ENCODE measurements at regions not wholly inside any gene's neighbourhood (a gene's known extent, or its start where the extent isn't known, plus 50 kb on each side); places are given as distances from the start of the nearest gene placed in this dataset.

- intact Hi-C loops (cut with DNase I): no loop called here
- DNase-seq (ENCODE audit: low spot score): no peak
Measured at GRCh38 chr4:136328131-136328530, 1204.2 kb downstream of the PCDH18 start.

- no peak for DNase-seq (ENCODE audit: low spot score)
- intact Hi-C loops (cut with DNase I): no loop called here
Measured at GRCh38 chr4:136320465-136320813, 1211.9 kb downstream of the PCDH18 start.

GRCh38 chr4:136319789-136320464, 1212.4 kb downstream of the PCDH18 start:
- no peak for DNase-seq (ENCODE audit: low spot score)
- intact Hi-C loops (cut with DNase I): no loop called here

GRCh38 chr4:136316961-136317360, 1215.3 kb downstream of the PCDH18 start:
- DNase-seq (ENCODE audit: low spot score): no peak

GRCh38 chr4:136314686-136315085, 1217.6 kb downstream of the PCDH18 start:
- no peak for DNase-seq (ENCODE audit: low spot score)
- intact Hi-C loops (cut with DNase I): no loop called here

More at GRCh38 chr4:136316961-136317360, 1215.3 kb downstream of the PCDH18 start:
- intact Hi-C loops (cut with DNase I): no loop called here

GRCh38 chr4:136311774-136312173, 1220.5 kb downstream of the PCDH18 start:
- no peak for DNase-seq (ENCODE audit: low spot score)
- intact Hi-C loops (cut with DNase I): no loop called here

GRCh38 chr4:136307765-136308164, 1224.5 kb downstream of the PCDH18 start:
- intact Hi-C loops (cut with DNase I): no loop called here

GRCh38 chr4:136306361-136306760, 1225.9 kb downstream of the PCDH18 start:
- intact Hi-C loops (cut with DNase I): no loop called here
- DNase-seq (ENCODE audit: low spot score): no peak

More at GRCh38 chr4:136307765-136308164, 1224.5 kb downstream of the PCDH18 start:
- DNase-seq (ENCODE audit: low spot score): no peak

- no peak for DNase-seq (ENCODE audit: low spot score)
- intact Hi-C loops (cut with DNase I): no loop called here
Measured at GRCh38 chr4:136302566-136302965, 1229.7 kb downstream of the PCDH18 start.

GRCh38 chr4:136301749-136302495, 1230.4 kb downstream of the PCDH18 start:
- DNase-seq (ENCODE audit: low spot score): no peak
- intact Hi-C loops (cut with DNase I): no loop called here

- intact Hi-C loops (cut with DNase I): no loop called here
- DNase-seq (ENCODE audit: low spot score): no peak
Measured at GRCh38 chr4:136283977-136284376, 1248.3 kb downstream of the PCDH18 start.

GRCh38 chr4:136281889-136282288, 1250.4 kb downstream of the PCDH18 start:
- intact Hi-C loops (cut with DNase I): no loop called here
- no peak for DNase-seq (ENCODE audit: low spot score)

GRCh38 chr4:136281307-136281706, 1251.0 kb downstream of the PCDH18 start:
- intact Hi-C loops (cut with DNase I): no loop called here
- no peak for DNase-seq (ENCODE audit: low spot score)

- intact Hi-C loops (cut with DNase I): no loop called here
- DNase-seq (ENCODE audit: low spot score): no peak
Measured at GRCh38 chr4:136277741-136278140, 1254.6 kb downstream of the PCDH18 start.

- DNase-seq (ENCODE audit: low spot score): no peak
- intact Hi-C loops (cut with DNase I): no loop called here
Measured at GRCh38 chr4:136246876-136247275, 1285.4 kb downstream of the PCDH18 start.

- DNase-seq (ENCODE audit: low spot score): no peak
- intact Hi-C loops (cut with DNase I): no loop called here
Measured at GRCh38 chr4:136241221-136241986, 1290.9 kb downstream of the PCDH18 start.

- DNase-seq (ENCODE audit: low spot score): no peak
- intact Hi-C loops (cut with DNase I): no loop called here
Measured at GRCh38 chr4:136227315-136227714, 1305.0 kb downstream of the PCDH18 start.

- intact Hi-C loops (cut with DNase I): no loop called here
- no peak for DNase-seq (ENCODE audit: low spot score)
Measured at GRCh38 chr4:136219592-136220125, 1312.6 kb downstream of the PCDH18 start.

- no peak for DNase-seq (ENCODE audit: low spot score)
- intact Hi-C loops (cut with DNase I): no loop called here
Measured at GRCh38 chr4:136203199-136203598, 1329.1 kb downstream of the PCDH18 start.

- intact Hi-C loops (cut with DNase I): no loop called here
- no peak for DNase-seq (ENCODE audit: low spot score)
Measured at GRCh38 chr4:136198358-136198757, 1333.9 kb downstream of the PCDH18 start.
